ENCODE measurements at regions not wholly inside any gene's neighbourhood (a gene's known extent, or its start where the extent isn't known, plus 50 kb on each side); places are given as distances from the start of the nearest gene placed in this dataset.
"Not testable (repeated sequence)": the region's sequence is repeated elsewhere in the genome, so short reads cannot be mapped to it uniquely, and the experiment has no call there.

DNA sequence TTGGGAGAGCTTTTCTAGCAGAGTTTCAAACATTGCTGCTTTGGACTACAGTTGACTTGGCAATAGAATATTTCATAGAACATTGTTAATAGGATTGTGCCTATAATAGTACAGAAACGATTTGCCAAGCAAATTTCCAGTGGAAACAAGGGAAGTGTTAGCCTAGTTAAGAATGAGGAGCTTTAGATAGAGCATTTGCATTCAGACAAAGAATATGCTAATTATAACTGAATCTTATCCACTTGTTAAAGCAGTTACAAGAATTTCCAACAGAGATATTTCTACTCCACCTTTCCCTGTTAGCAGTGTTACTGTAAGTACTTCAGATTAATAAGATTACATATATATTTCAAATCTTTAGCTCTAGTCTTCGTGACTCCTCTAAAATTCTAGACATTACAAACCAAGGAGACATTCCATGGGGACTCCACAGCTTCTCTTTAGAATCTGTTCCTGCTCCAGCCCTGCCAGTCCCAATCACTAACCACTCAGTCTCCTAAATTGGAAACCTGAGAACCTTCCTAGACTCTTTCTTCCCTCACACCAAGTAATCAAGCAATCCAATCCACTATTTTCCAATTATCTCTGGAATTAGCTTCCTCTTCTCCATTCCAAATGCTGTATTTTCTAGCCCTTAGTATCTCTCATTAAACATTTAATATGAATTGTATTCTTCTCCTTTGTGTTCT, 141.8 kb upstream of the PBX1 start:
- DNase-seq (ENCODE audit: low spot score): no peak

- DNase-seq (ENCODE audit: low spot score): no peak
Observed at GRCh38 chr1:164423136-164423535, 135.8 kb upstream of the PBX1 start.

DNA sequence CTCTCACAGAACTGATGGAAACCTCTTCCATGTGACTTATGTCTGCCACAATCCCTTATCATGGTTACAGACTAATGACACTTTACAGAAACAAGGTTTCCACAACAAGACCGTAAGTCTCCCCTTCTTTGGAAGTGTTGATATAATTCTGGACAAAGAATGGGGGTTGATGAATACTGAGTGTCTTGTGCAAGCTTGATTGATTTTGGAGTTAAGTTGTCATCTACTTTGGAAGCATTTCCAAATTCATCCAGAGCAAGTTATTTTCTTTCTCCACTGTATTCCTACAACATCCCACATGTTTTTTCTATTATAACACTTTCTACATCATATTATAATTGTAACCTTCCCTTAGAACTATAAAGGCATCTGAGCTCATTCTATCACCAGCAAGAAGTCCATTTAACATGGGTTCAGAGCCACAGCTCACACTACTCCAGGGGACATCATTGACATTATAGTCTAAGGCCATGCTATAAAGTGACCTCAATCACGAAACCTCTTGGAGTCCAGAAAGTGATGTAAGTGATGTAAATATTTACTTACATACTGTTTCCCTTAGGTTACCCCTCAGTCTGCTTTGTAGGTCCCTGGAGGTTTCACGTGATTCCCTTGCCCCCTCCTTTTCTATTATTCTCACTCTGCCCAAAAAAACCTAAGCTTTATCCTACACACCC, 125.7 kb upstream of the PBX1 start:
- DNase-seq (ENCODE audit: low spot score): no peak

DNA sequence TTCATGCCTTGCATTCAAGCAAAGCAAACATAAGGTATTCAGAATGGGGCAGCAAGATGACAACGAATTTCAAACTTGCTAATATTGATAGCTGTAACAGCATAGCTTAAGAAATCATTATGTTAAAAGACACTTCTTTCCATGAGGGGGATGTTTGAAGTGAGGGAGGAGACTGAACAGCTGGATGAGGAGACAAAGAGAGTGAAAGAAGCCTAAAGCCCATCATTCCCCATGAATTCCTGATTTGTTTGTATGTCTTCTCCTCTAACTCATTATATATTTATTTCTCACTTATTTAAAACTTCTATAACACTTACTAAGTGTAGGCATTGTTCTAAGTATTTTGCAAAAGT, 125.2 kb upstream of the PBX1 start:
- DNase-seq (ENCODE audit: low spot score): no peak

DNA sequence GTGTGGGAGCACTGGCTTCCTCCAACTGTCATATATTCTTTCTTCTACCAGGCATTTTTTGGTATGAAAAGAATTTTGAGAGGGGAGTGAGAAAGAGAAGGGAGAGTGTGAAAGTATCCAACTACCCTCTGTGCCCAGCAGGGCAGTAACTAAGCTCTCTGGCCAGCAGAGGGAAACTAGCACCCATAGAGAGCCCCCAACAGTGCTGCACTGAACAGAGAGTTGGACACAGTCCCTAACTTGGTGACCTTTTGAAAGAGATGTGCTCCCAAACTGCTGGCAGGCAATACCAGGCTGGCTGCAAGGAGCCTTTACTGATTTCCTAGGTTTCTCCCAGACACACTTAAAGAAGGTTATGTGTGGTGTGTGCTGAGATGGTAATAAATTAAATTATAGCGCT, 118.8 kb upstream of the PBX1 start:
- peak; percentile 10 for DNase-seq (ENCODE audit: low spot score)

DNA sequence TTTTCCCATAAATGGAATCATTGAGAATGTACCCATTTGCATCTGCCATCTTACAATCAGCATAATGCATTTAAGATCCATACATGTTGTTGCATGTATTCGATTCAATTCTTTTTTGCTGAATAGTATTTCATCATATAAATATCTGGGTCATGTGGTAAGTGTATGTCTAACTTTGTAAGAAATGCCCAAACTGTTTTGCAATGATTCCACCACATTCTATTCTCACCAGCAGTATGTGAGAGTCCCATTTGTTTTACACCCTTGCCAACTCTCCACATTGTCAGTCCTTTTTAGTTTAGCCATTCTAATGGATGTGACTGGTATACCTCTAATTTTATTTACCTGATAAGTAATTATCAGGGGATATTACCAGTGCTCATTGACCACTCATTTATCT, 115.8 kb upstream of the PBX1 start:
- no peak for DNase-seq (ENCODE audit: low spot score)

- DNase-seq (ENCODE audit: low spot score): no peak
Observed at GRCh38 chr1:164443836-164444235, 115.1 kb upstream of the PBX1 start.

DNA sequence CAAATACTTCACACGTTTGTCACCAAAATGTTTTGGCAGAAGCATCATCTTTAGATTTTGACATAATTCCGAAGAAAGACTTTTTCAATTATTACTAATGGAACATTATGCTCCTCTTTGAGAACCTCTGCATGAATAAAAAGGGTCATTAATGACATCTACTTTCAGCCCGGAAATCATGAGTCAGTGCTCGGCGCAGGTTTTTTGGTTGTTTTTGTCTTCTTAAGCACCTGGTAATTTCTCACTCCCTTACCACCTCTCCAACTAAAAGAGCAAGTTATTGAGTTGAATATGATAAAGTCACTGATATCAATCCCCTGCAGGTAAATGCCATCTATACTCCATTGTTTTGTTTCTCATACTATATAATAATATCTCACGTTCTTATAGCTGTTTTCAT, 113.0 kb upstream of the PBX1 start:
- DNase-seq (ENCODE audit: low spot score): no peak

DNA sequence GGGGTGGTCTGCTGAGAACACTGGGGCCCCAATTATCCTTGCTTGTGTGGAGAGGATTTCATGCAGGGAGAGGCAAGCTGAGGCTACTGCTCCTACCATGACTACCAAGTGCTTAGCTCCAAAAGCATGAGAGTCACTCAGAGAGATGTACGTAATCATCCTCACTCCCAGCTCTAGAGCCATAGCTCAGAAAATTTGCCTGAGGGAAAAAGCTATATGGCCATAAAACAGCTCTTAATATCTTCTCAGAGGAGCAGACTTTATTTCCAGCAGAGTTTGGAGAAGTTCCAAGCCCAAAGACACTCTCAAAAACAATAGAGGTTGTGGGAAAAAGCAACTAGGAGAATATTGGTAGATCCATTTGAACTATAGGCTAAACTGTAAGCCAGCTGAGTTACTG, 106.4 kb upstream of the PBX1 start:
- DNase-seq (ENCODE audit: low spot score): no peak

DNA sequence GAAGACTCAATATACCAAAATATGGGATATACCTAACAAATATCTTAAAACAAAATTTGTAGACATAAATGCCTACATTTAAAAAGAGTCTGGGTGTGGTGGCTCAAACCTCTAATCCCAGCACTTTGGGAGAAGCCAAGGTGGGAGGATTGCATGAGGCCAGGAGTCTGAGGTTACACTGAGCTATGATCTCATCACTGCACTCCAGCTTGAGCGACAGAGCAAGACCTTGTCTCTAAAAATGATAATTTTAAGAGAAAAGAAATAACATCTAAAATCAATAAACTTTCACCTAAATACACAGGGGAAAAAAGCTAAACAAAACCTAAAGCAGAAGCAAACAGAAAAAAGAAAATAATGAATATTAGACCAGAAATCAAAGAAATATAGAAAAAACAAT, 102.7 kb upstream of the PBX1 start:
- no peak for DNase-seq (ENCODE audit: low spot score)

DNA sequence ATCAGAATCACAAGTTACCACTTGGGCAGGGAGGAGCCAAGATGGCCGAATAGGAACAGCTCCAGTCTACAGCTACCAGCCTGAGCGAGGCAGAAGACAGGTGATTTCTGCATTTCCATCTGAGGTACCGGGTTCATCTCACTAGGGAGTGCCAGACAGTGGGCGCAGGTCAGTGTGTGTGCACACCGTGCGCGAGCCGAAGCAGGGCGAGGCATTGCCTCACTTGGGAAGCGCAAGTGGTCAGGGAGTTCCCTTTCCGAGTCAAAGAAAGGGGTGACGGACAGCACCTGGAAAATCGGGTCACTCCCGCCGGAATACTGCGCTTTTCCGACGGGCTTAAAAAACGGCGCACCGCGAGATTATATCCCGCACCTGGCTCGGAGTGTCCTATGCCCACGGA, 99.8 kb upstream of the PBX1 start:
- DNase-seq (ENCODE audit: low spot score): not testable (repeated sequence)

- no peak for DNase-seq (ENCODE audit: low spot score)
Observed at GRCh38 chr1:164466001-164466421, 93.0 kb upstream of the PBX1 start.

- DNase-seq (ENCODE audit: low spot score): no peak
Observed at GRCh38 chr1:164466429-164466828, 92.6 kb upstream of the PBX1 start.

DNA sequence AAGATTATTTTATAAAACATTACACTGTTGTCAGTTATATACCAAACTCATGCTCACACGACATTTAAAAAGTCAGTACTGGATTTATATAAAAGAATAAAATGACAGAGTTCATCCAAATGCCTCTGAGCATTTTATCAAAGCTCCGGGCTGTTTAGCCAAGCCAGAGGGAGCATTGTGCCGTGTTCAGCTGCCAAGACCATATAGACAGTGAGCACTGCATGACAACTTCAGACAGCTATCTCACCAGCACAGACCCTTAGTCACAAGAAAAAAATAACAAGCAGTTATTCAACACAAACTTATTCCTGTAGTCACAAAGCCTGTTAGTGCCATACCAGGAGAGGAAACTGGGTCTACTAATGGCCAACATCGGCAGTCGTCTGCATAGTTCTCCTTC, 88.0 kb upstream of the PBX1 start:
- no peak for DNase-seq (ENCODE audit: low spot score)

DNA sequence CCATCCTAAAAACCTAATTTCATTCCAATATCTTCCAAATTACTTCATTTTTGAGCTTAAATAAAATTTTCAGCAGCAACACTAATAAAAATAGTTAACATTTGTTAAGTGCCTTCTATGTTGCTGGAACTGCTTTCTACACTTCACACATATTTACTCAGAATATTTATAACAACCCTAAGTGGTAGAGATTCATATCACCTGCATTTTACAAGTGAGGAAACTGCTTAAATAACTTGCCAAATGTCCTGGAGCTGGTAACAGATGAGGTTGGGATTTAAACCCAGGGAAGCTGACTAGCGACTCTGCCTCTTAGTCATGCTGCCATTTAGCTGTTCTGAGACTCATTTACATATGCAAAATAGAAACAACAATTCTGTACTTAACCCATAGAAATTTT, 86.1 kb upstream of the PBX1 start:
- no peak for DNase-seq (ENCODE audit: low spot score)

DNA sequence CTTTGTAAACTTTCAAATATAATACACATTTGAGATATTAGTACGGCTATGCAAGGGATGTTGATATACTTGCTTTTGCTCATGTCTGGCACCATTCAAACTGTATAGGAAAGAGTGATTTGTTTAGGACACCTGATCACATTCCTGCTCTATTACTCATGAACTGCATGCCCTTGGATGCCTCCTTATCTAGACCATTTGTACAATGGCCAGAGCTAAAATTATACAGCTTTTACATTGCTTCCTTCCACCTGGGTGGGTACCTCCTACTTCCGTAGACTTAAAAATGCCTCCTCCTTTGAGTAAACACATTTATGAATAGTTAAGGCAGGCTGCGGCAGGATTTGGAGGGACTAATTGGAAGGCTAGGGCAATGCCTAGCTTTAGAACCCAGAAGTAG, 85.4 kb upstream of the PBX1 start:
- DNase-seq (ENCODE audit: low spot score): no peak

DNA sequence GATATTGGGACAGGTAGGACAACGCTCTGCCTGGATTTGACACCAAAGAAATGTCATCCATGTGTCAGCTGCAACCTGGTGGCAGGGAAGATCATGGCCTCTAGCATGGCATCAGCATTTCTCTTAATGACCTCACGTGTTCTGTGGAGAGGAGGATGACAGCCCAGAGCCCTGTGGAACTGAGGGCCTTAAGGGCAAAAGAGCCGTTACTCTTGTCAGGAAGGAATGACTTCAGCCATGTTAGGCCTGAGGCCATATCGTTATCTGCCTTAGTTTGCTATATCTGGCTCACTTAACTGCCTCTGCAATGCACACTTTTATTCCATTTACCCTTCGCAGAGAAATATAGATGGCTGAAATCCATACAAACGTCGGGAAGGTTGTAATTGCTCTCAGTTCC, 83.2 kb upstream of the PBX1 start:
- DNase-seq (ENCODE audit: low spot score): no peak

DNA sequence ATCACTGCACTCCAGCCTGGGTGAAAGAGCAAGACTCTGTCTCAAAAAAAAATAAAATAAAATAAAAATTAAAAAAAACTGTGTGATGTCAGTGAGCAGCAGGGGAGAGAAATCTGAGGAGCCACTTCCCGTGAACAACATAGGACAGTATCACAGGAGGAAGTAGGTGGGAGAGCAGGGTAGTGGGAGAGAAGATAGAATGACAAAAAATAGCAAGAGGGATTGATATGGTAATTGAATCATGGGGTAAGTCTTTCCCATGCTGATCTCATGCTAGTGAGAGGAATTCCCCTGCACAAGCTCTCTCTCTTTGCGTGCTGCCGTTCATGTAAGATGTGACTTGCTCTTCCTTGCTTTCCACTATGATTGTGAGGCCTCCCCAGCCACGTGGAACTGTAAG, 81.6 kb upstream of the PBX1 start:
- no peak for DNase-seq (ENCODE audit: low spot score)

DNA sequence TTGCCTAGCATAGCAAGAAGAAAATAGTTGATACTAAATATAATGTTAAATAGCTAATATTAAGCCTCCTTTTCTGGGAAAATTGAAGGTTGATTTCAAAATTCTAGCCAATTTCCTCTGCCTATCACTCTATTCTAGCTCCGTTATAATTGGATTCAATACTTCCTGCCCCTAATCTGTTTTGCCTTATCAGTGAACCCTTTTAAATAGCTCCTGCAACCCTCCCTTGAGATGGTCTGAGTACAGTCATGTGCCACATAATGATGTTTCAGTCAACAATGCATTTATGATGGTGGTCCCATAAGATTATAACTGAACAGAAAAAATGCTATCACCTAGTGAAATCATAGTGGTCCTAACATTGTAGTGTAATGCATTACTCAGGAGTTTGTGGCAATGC, 79.7 kb upstream of the PBX1 start:
- DNase-seq (ENCODE audit: low spot score): peak; percentile 5

- DNase-seq (ENCODE audit: low spot score): no peak
Observed at GRCh38 chr1:164480285-164480907, 78.6 kb upstream of the PBX1 start.

DNA sequence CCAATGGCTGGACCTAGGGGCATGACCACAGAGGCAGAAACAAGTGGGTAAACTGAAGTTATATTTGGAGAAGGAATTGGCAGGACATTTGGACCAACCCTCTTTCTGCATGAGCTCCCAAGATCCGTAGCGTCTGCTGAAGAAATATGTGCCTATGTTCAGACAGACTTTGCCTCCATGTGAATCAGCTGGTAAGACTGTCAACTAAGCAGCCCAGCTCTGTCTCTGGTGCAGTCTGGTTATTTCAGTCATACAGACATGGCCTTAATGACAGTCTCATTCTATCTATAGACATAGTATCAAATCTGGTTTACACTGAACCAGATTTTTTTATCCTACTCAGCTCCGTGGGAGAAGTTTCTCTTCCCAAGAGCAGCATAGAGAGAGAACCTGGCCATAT, 63.1 kb upstream of the PBX1 start:
- DNase-seq (ENCODE audit: low spot score): no peak

GRCh38 chr1:164498792-164499191, 60.2 kb upstream of the PBX1 start:
- DNase-seq (ENCODE audit: low spot score): no peak

DNA sequence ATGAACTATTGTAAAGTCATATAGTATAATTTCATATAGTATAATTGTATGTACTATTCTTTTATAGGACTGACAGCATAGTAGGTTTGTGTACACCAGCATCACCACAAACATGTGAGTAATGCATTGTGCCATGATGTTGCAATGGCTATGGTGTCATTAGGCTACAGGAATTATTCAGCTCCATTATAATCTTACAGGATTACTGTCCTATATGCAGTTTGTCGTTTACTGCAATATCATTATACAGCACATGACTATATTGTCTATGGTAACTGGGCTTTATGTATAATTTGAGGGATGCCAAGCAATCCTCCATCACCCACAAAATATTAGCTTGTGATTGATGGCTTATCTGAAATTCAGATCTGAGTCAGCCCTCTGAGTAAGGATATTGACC, 54.2 kb upstream of the PBX1 start:
- no peak for DNase-seq (ENCODE audit: low spot score)

Data from SK-N-DZ (cell line).